CD4-positive, CD25-positive, alpha-beta regulatory T cell (primary cell): ENCODE measurements at regions not wholly inside any gene's neighbourhood (a gene's known extent, or its start where the extent isn't known, plus 50 kb on each side); places are given as distances from the start of the nearest gene placed in this dataset.

Experiments used
- ATAC-seq, 2 donors: fragments of 150-1000 bp; cut with Tn5 transposase; one replicate each; pipeline ENCODE4 v1.10.0; 2021; ENCODE audit warnings: low read depth in 2 of 2, moderate number of reproducible peaks in 2 of 2, moderate library complexity in 1 of 2
- DNase-seq, 3 donors: peaks; one replicate each; pipeline versions ENCODE4 v3.0.0 to v3.0.0-alpha.2; 2012 to 2022; ENCODE audit warnings: mixed read lengths in 1 of 3
- H3K27ac ChIP-seq: one replicate; pipeline ENCODE4 v1.7.0; 2013; ENCODE audit warnings: mild to moderate bottlenecking, low read length; ENCODE audit not compliant: insufficient read depth, poor library complexity, severe bottlenecking
- H3K27me3 ChIP-seq: one replicate; pipeline ENCODE4 v1.7.0; 2013; ENCODE audit warnings: low read length; ENCODE audit not compliant: control insufficient read depth, insufficient read depth
- H3K36me3 ChIP-seq: one replicate; pipeline ENCODE4 v1.7.0; 2013; ENCODE audit warnings: mild to moderate bottlenecking, low read length, moderate library complexity; ENCODE audit not compliant: control insufficient read depth, insufficient read depth
- H3K4me1 ChIP-seq: 2 replicates; pipeline ENCODE4 v1.7.0; 2013; ENCODE audit warnings: mild to moderate bottlenecking, low read length; ENCODE audit not compliant: insufficient read depth, control insufficient read depth, poor library complexity, severe bottlenecking
- H3K4me3 ChIP-seq: one replicate; pipeline ENCODE4 v1.7.0; 2013; ENCODE audit warnings: low read depth, mild to moderate bottlenecking, low read length, moderate library complexity
- H3K9me3 ChIP-seq, 2 experiments: 1 replicate in 1 of 2; 2 replicates in 1 of 2; pipeline ENCODE4 v1.7.0; 2013; ENCODE audit warnings: low read length in 2 of 2, mild to moderate bottlenecking in 1 of 2, moderate library complexity in 1 of 2; ENCODE audit not compliant: control insufficient read depth in 2 of 2
- H3K27ac Mint-ChIP-seq, 3 donors: one replicate each; pipeline ENCODE4 v1.8.0; 2020 to 2022; ENCODE audit warnings: mild to moderate bottlenecking in 3 of 3, mixed read lengths in 3 of 3, moderate library complexity in 2 of 3
- H3K27me3 Mint-ChIP-seq: one replicate; pipeline ENCODE4 v1.8.0; 2022; ENCODE audit warnings: mild to moderate bottlenecking, mixed read lengths
- H3K36me3 Mint-ChIP-seq: one replicate; pipeline ENCODE4 v1.8.0; 2020; ENCODE audit warnings: mixed read lengths
- H3K4me1 Mint-ChIP-seq, 4 donors: one replicate each; pipeline ENCODE4 v1.8.0; 2020 to 2022; ENCODE audit warnings: mixed read lengths in 4 of 4, mild to moderate bottlenecking in 1 of 4
- H3K4me3 Mint-ChIP-seq, 4 donors: one replicate each; pipeline ENCODE4 v1.8.0; 2020 to 2022; ENCODE audit warnings: mild to moderate bottlenecking in 4 of 4, mixed read lengths in 4 of 4, moderate library complexity in 3 of 4
- H3K9me3 Mint-ChIP-seq, 7 donors: one replicate each; pipeline ENCODE4 v1.8.0; 2020 to 2022; ENCODE audit warnings: mixed read lengths in 7 of 7, mild to moderate bottlenecking in 3 of 7, moderate library complexity in 2 of 7

DNA sequence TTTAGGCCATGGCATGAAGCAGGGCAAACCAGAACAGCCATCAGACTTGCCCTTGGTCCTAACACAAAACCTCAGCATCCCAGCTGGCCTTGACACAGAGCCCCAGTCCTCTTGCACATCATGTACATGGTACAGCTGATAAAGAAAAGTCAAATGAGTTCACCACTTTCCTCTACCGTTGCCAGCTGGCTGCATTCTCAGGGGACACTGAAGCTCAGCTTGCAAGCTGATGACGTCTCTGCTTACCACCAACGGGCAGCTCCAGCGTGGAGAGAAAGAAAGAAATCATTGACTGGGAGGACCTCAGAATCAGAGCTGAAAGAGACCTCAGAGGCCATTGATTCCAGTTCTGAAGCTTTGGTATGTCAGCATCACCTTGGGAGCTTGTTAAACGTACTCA is 80.7 kb upstream of the CES5A start:
- Mint-ChIP-seq H3K4me1 (no peaks in the 10 kb centered on the region), H3K36me3 (no peaks in the 10 kb centered on the region), H3K27ac (no peak overlapping the region), H3K27me3 (no peaks in the 10 kb centered on the region), H3K4me3 (no peak overlapping the region), H3K9me3 (peaks cover 0 to 6% (median 4%) of the 10 kb centered on the region in 7 donors)
- no peaks in the 10 kb centered on the region for H3K36me3 ChIP-seq
- no peak for DNase-seq
- no peak for ATAC-seq
- H3K9me3 ChIP-seq: peaks cover 0 to 3% of the 10 kb centered on the region in 2 experiments
- H3K27ac ChIP-seq: no peak overlapping the region
- no peak overlapping the region for H3K4me3 ChIP-seq
- H3K27me3 ChIP-seq: no peaks in the 10 kb centered on the region
- no peaks in the 10 kb centered on the region for H3K4me1 ChIP-seq

DNA sequence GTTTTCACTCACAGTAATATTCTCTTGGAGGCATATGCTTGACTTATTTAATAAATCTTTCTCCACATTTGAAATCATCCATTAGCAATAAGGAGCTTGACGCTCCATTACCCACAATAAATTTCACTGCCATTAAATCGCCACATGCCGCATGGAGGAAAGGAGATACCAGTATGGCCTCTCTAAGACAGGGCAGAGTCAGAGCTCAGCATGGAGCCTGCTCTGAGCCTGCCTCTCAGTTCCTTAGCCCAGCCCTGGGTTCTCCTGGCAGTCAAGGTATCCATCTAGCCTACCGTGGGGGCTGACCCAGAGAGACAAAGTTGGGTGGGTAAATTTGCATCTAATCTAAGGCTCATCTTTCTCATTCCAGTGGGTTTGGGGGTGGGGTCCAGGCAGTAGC is 80.3 kb upstream of the CES5A start:
- no peak for ATAC-seq
- no peak overlapping the region for H3K4me3 Mint-ChIP-seq
- H3K4me3 ChIP-seq: no peak overlapping the region
- no peak overlapping the region for H3K27ac Mint-ChIP-seq
- H3K4me1 Mint-ChIP-seq: no peaks in the 10 kb centered on the region
- no peak overlapping the region for H3K27ac ChIP-seq
- no peaks in the 10 kb centered on the region for H3K36me3 Mint-ChIP-seq
- no peaks in the 10 kb centered on the region for H3K4me1 ChIP-seq
- H3K36me3 ChIP-seq: no peaks in the 10 kb centered on the region
- H3K9me3 ChIP-seq: peaks cover 0 to 3% of the 10 kb centered on the region in 2 experiments
- no peak for DNase-seq
- peaks cover 0 to 6% (median 4%) of the 10 kb centered on the region in 7 donors for H3K9me3 Mint-ChIP-seq
- no peaks in the 10 kb centered on the region for H3K27me3 Mint-ChIP-seq
- H3K27me3 ChIP-seq: no peaks in the 10 kb centered on the region

DNA sequence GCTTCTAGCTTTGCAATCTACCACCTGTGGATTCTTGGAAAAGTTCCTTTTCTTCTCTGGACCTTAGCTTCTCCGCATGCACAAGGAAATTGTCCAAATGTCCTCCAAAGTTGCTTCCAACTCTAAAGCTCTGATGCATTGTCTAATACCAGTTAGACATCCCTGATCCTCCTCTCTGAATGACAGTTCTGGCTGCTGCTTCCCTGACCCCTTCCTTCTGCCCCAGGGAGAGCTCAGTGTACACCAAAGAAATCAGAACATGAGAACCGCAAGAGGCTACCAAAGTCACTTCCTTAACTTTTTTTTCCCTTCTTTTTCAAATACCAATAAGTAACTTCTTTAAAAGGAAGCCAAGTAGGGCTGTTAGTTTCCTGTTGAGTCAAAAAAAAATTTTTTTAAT is 79.7 kb upstream of the CES5A start:
- H3K36me3 Mint-ChIP-seq: no peaks in the 10 kb centered on the region
- no peaks in the 10 kb centered on the region for H3K27me3 Mint-ChIP-seq
- Histone ChIP-seq H3K27me3 (no peaks in the 10 kb centered on the region), H3K9me3 (peaks cover 0 to 2% of the 10 kb centered on the region in 2 experiments), H3K36me3 (no peaks in the 10 kb centered on the region), H3K4me1 (no peaks in the 10 kb centered on the region), H3K4me3 (no peak overlapping the region), H3K27ac (no peak overlapping the region)
- DNase-seq: no peak
- H3K4me1 Mint-ChIP-seq: no peaks in the 10 kb centered on the region
- ATAC-seq: no peak
- no peak overlapping the region for H3K4me3 Mint-ChIP-seq
- peaks cover 0 to 6% (median 2%) of the 10 kb centered on the region in 7 donors for H3K9me3 Mint-ChIP-seq
- H3K27ac Mint-ChIP-seq: no peak overlapping the region

DNA sequence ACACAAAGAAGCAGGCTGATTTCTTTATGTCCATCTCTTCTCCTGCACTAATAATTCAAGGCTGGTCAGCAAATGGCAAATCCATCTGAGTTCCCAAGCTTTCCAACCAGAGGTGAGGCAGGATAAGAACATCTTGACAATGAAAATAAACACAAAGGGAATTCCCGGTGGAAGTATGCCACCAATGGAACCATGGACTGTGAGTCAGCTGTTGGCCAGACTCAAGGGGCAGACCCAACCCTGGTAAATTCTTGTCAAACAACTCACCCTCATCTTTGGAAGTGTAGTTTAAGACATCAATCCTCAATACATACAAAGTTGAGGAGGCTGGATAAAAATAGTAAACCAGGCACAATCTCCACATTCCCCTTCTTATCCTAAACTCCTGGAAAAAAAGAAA is 74.3 kb upstream of the CES5A start:
- Mint-ChIP-seq H3K27me3 (peaks cover 16% of the 10 kb centered on the region), H3K36me3 (no peaks in the 10 kb centered on the region), H3K27ac (no peak overlapping the region), H3K9me3 (peaks cover 0 to 2% (median 0%) of the 10 kb centered on the region in 7 donors), H3K4me3 (no peak overlapping the region), H3K4me1 (no peaks in the 10 kb centered on the region)
- Histone ChIP-seq H3K27me3 (peaks cover 2% of the 10 kb centered on the region), H3K9me3 (no peaks in the 10 kb centered on the region), H3K36me3 (no peaks in the 10 kb centered on the region), H3K4me1 (no peaks in the 10 kb centered on the region), H3K4me3 (no peak overlapping the region), H3K27ac (no peak overlapping the region)
- DNase-seq (no peak), ATAC-seq (no peak)

DNA sequence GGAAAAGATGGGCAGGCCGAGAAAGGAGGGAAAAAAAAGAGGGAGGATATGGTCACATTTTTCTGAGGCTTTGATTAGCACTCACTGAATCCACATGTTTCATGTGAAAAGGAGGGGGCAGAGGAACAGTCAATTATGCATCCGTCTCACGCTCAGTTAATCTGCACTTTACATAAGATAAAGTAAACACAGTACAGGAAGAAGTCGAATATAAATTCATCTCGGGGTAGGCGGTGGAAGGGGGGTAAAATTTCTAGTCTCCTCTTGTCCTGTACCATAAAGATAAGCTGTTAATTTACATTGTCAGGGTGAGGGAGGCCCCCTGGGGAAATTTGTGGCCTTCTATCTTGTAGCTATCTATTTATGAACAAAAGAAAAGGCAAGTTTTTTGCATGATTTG is 73.1 kb upstream of the CES5A start:
- Mint-ChIP-seq H3K27me3 (peaks cover 16% of the 10 kb centered on the region), H3K4me3 (no peak overlapping the region), H3K9me3 (peaks cover 0 to 2% (median 0%) of the 10 kb centered on the region in 7 donors), H3K36me3 (no peaks in the 10 kb centered on the region), H3K27ac (no peak overlapping the region), H3K4me1 (no peaks in the 10 kb centered on the region)
- Histone ChIP-seq H3K9me3 (no peaks in the 10 kb centered on the region), H3K27me3 (peaks cover 2% of the 10 kb centered on the region), H3K36me3 (no peaks in the 10 kb centered on the region), H3K4me1 (no peaks in the 10 kb centered on the region), H3K27ac (no peak overlapping the region), H3K4me3 (no peak overlapping the region)
- ATAC-seq (no peak), DNase-seq (no peak)

DNA sequence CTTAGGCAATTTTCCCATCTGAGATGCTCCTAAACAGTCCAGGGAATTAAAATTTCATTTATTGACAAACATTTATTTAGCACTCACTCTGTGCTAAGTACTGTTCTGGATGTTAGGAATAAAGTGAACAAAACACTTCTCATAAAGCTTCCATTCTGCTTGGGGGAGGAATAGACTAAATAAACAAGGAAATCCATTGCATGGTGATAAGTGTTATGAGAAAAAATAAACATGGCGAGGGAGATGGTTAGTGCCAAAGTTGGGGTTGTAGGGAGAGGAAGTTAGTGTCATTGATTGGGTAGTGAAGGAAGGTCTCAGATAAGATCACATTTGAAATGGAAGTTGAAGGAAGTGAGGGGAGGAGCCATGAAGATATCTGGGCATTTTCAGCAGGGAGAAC is 72.2 kb upstream of the CES5A start:
- Histone ChIP-seq H3K4me1 (no peaks in the 10 kb centered on the region), H3K27me3 (peaks cover 2% of the 10 kb centered on the region), H3K4me3 (no peak overlapping the region), H3K36me3 (no peaks in the 10 kb centered on the region), H3K27ac (no peak overlapping the region), H3K9me3 (no peaks in the 10 kb centered on the region)
- H3K4me1 Mint-ChIP-seq: no peaks in the 10 kb centered on the region
- H3K36me3 Mint-ChIP-seq: no peaks in the 10 kb centered on the region
- no peak for ATAC-seq
- no peak overlapping the region for H3K4me3 Mint-ChIP-seq
- H3K27me3 Mint-ChIP-seq: peaks cover 16% of the 10 kb centered on the region
- H3K9me3 Mint-ChIP-seq: peaks cover 0 to 2% (median 0%) of the 10 kb centered on the region in 7 donors
- no peak for DNase-seq
- no peak overlapping the region for H3K27ac Mint-ChIP-seq

DNA sequence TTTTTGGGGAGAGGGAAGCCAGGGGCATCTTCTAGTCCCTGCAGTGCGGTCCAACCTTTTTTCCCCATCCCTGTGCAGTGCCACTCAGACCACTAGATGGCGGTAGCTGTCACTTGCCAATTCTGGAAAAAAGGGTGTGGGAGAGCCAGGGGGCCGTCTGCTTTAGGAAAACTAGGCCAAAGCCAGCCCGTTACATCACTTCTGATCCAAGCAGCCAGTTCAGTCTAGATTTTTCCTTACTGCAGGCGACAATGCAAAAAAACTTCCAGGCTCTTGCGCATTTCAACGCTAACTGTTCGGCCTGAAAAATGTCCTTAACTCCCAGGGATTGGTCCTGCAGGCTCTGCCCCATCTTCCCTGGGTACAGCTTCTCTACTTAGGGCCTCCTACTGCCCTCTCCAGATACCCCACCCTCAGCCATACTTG is 69.2 kb upstream of the CES5A start:
- Mint-ChIP-seq H3K36me3 (no peaks in the 10 kb centered on the region), H3K9me3 (no peaks in the 10 kb centered on the region), H3K4me1 (no peaks in the 10 kb centered on the region), H3K27ac (no peak overlapping the region), H3K27me3 (peaks cover 23% of the 10 kb centered on the region), H3K4me3 (no peak overlapping the region)
- H3K4me3 ChIP-seq: no peak overlapping the region
- H3K9me3 ChIP-seq: no peaks in the 10 kb centered on the region
- H3K36me3 ChIP-seq: no peaks in the 10 kb centered on the region
- peak in 2 of 3 donors; percentile 2 to 24 for DNase-seq
- peaks cover 3% of the 10 kb centered on the region for H3K27me3 ChIP-seq
- no peak for ATAC-seq
- H3K27ac ChIP-seq: no peak overlapping the region
- H3K4me1 ChIP-seq: no peaks in the 10 kb centered on the region

DNA sequence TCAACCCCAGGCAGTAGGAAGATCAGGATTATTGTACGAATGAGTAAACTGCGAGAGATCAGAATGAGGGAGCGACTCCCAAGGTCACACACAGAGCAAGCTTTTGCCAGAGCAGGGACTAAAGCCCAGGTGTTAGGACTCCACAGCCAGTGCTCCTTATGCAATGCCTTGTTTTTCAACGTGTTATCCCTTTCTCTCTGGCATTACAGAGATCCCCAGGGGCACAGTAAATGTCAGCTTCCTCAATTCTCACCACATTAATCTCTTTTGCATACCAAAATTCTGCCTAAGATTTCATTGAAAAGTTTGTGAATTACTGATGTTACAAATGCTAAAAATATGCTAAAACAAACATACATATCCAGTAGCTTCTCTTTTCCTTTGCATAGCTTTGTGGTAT is 68.1 kb upstream of the CES5A start:
- no peak overlapping the region for H3K4me3 Mint-ChIP-seq
- H3K27me3 Mint-ChIP-seq: peaks cover 18% of the 10 kb centered on the region

More for the DNA sequence above, 68.1 kb upstream of the CES5A start:
- H3K27ac ChIP-seq: no peak overlapping the region
- no peaks in the 10 kb centered on the region for H3K4me1 Mint-ChIP-seq
- no peaks in the 10 kb centered on the region for H3K9me3 Mint-ChIP-seq
- H3K36me3 ChIP-seq: no peaks in the 10 kb centered on the region
- H3K4me1 ChIP-seq: no peaks in the 10 kb centered on the region
- no peak overlapping the region for H3K27ac Mint-ChIP-seq
- no peak overlapping the region for H3K4me3 ChIP-seq
- H3K36me3 Mint-ChIP-seq: no peaks in the 10 kb centered on the region
- ATAC-seq (no peak), DNase-seq (no peak)
- H3K27me3 ChIP-seq: peaks cover 6% of the 10 kb centered on the region
- no peaks in the 10 kb centered on the region for H3K9me3 ChIP-seq
